HepG2 (cell line): ENCODE measurements at regions not wholly inside any gene's neighbourhood (a gene's known extent, or its start where the extent isn't known, plus 50 kb on each side); places are given as distances from the start of the nearest gene placed in this dataset.

Experiments used
- CTCF ChIP-seq: sonication (generic); formaldehyde crosslinking; IDR thresholded peaks from 2 replicates; pipeline ENCODE4 v1.5.0; 2020; ENCODE audit warnings: mild to moderate bottlenecking, missing genetic modification reagents, moderate library complexity
- EP300 ChIP-seq, 3 experiments: sonication (generic) in 1 of 3; formaldehyde crosslinking in 1 of 3; IDR thresholded peaks; 2 replicates each; pipeline versions ENCODE4 v1.5.1 to v1.6.1; 2011 to 2020; ENCODE audit warnings: low read depth in 2 of 3, low read length in 2 of 3, borderline replicate concordance in 1 of 3, improper control_type of control experiment in 1 of 3, mild to moderate bottlenecking in 1 of 3, missing genetic modification reagents in 1 of 3, moderate library complexity in 1 of 3
- GATAD2A ChIP-seq: IDR thresholded peaks from 2 replicates; pipeline ENCODE4 v1.6.1; 2016
- MAFG ChIP-seq: sonication (generic); formaldehyde crosslinking; IDR thresholded peaks from 2 replicates; pipeline ENCODE4 v1.5.1; 2020; ENCODE audit warnings: mild to moderate bottlenecking, missing genetic modification reagents
- POLR2A ChIP-seq, 2 experiments: IDR thresholded peaks; 2 replicates each; pipeline ENCODE4 v1.6.1; 2011; ENCODE audit warnings: low read depth in 2 of 2, low read length in 2 of 2, mild to moderate bottlenecking in 1 of 2, moderate library complexity in 1 of 2; ENCODE audit not compliant: insufficient read depth in 1 of 2
- REST ChIP-seq, 2 experiments: IDR thresholded peaks; 2 replicates each; pipeline ENCODE4 v1.6.1; 2011 to 2012; ENCODE audit warnings: low read length in 2 of 2, borderline replicate concordance in 1 of 2, low read depth in 1 of 2, mild to moderate bottlenecking in 1 of 2, moderate library complexity in 1 of 2
- ZHX2 ChIP-seq, 2 experiments: sonication (generic) in 1 of 2; formaldehyde crosslinking in 1 of 2; IDR thresholded peaks; 2 replicates each; pipeline versions ENCODE4 v1.6.1 to v1.9.0; 2014 to 2022; ENCODE audit warnings: antibody characterized with exemption in 1 of 2, borderline replicate concordance in 1 of 2, inconsistent platforms in 1 of 2, low read depth in 1 of 2, missing genetic modification reagents in 1 of 2
- ZNF12 ChIP-seq: sonication (generic); formaldehyde crosslinking; IDR thresholded peaks from 2 replicates; pipeline ENCODE4 v1.5.0; 2020; ENCODE audit warnings: missing genetic modification reagents
- ZNF121 ChIP-seq: sonication (generic); formaldehyde crosslinking; IDR thresholded peaks from 2 replicates; pipeline ENCODE4 v1.5.0; 2020; ENCODE audit warnings: mild to moderate bottlenecking, missing genetic modification reagents
- ZNF136 ChIP-seq: sonication (generic); formaldehyde crosslinking; IDR thresholded peaks from 2 replicates; pipeline ENCODE4 v1.8.1; 2022; ENCODE audit warnings: low read depth, mild to moderate bottlenecking, moderate library complexity, missing genetic modification reagents

- TF ChIP-seq EP300 (IDR thresholded peaks at IDR 0.05; ENCODE audit: low read depth in 2 of 2, low read length in 2 of 2) (no peak), EP300 (CRISPR knock-in tag; IDR thresholded peaks at IDR 0.05; ENCODE audit: borderline replicate concordance) (no peak), ZNF121 (CRISPR knock-in tag) (no peak), REST (IDR thresholded peaks at IDR 0.05; ENCODE audit: borderline replicate concordance in 1 of 2, low read depth in 1 of 2, low read length in 2 of 2) (no peak), ZNF136 (CRISPR knock-in tag) (no peak), CTCF (no peak), ZHX2 (IDR thresholded peaks at IDR 0.05; ENCODE audit: low read depth) (no peak), ZHX2 (CRISPR knock-in tag; IDR thresholded peaks at IDR 0.05; ENCODE audit: borderline replicate concordance) (no peak), POLR2A (IDR thresholded peaks at IDR 0.05; ENCODE audit: insufficient read depth in 1 of 2, low read depth in 2 of 2, low read length in 2 of 2) (no peak), MAFG (CRISPR knock-in tag) (no peak), ZNF12 (CRISPR knock-in tag) (no peak), GATAD2A (CRISPR knock-in tag) (no peak)
These were observed 143.8 kb upstream of the PAQR3 start for GRCh38 chr4:79082997-79083396.
